ENCODE measurements at regions not wholly inside any gene's neighbourhood (a gene's known extent, or its start where the extent isn't known, plus 50 kb on each side); places are given as distances from the start of the nearest gene placed in this dataset.

DNA sequence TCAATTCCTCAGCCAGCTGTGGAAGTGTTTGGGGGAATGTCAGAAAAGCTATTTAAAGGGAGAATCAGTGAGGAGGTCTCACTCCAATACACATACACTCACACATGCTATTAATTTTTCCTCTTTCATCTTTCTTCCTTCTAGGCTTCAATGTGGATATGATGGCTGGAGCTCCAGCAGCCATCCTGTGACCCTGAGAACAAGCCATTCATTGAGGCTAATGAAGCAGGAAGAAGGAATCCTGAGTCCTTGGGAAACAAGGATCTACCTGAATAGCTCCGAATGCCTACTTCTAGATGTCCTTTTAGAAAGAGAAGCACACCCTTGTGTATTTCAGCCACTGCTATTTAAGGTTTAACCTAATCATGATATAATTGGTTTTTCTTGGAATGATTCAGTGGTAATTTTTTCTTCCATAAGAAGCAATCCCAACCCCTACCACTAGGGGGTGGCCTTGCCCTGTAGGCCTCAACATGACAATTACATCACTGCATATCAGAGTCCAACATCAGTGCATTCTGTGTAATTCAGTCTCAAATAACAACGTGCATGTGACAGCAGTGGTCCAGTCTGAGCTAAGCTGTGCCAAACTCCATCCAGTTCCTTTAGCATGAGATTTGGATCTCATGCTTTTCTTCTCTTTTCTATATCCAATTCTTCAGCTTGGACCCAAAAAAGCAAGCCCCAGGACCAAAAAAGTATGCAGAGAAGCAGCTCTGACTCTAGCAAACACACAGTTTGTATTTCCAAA lies 85.3 kb upstream of the ANKRD1 start:
- TF ChIP-seq SUZ12 (IDR thresholded peaks at IDR 0.05) (no peak), FOXK2 (IDR thresholded peaks at IDR 0.05) (no peak), NFRKB (IDR thresholded peaks at IDR 0.05) (no peak), FOXM1 (IDR thresholded peaks at IDR 0.05; ENCODE audit: borderline replicate concordance) (no peak)
- TF ChIP-seq, protein P1, sequence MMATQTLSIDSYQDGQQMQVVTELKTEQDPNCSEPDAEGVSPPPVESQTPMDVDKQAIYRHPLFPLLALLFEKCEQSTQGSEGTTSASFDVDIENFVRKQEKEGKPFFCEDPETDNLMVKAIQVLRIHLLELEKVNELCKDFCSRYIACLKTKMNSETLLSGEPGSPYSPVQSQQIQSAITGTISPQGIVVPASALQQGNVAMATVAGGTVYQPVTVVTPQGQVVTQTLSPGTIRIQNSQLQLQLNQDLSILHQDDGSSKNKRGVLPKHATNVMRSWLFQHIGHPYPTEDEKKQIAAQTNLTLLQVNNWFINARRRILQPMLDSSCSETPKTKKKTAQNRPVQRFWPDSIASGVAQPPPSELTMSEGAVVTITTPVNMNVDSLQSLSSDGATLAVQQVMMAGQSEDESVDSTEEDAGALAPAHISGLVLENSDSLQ (IDR thresholded peaks at IDR 0.05) = no peak
- DNase-seq (ENCODE audit: extremely low spot score) = peak; percentile 68
- ChIA-PET CTCF (interaction anchor here (0.6 to 2.1 kb wide), 11 partner anchors 13 to 292 kb away, joined by 3 to 17 read pairs (median 4); no protein-coding TSS in a partner anchor), POLR2A (no interaction called here)

DNA sequence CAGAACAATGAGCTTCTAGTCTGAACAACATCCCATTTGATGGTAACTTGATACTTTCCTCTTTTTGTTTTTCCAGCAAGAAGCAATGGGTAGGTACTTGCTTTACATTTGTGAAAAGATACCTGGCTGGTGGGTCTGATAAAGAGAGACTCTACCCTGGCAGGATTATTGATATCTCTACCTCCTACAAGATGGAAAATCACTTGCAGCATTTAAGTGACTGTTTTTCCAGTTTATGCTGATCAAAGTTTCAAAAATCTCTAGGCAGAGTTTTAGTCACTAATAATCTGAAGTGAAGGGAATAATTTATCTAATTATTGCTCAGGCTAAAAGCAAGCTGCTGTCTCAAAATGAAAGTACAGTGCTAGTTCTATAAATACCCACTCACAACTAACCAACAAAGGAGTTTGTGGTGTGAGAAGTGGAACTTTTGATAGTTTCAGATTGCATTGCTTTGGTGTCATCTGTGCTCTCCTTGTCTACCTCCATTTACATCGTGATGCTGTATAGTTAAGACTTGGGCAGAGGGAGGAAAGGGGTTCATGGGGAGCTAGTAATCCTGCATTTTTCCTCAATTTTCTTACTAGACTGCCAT lies 86.0 kb upstream of the ANKRD1 start:
- CTCF ChIA-PET = interaction anchor here (0.6 to 2.1 kb wide), 9 partner anchors 12 to 292 kb away, joined by 3 to 17 read pairs (median 4); no protein-coding TSS in a partner anchor
- DNase-seq (ENCODE audit: extremely low spot score) = no peak
- no peak for TF ChIP-seq SUZ12 (IDR thresholded peaks at IDR 0.05)
- no peak for TF ChIP-seq FOXM1 (IDR thresholded peaks at IDR 0.05; ENCODE audit: borderline replicate concordance)
- TF ChIP-seq ZNF384 (IDR thresholded peaks at IDR 0.05) = no peak
- TF ChIP-seq SP1 (IDR thresholded peaks at IDR 0.05) = no peak
- TF ChIP-seq BHLHE40 (IDR thresholded peaks at IDR 0.05; ENCODE audit: borderline replicate concordance) = no peak
- TF ChIP-seq HDGF (IDR thresholded peaks at IDR 0.05; ENCODE audit: borderline replicate concordance) = no peak
- no peak for TF ChIP-seq FOXA1 (IDR thresholded peaks at IDR 0.05)
- TF ChIP-seq, protein P1 (IDR thresholded peaks at IDR 0.05) = no peak
- no peak for TF ChIP-seq FOXK2 (IDR thresholded peaks at IDR 0.05)
- no peak for TF ChIP-seq NFRKB (IDR thresholded peaks at IDR 0.05)
- TF ChIP-seq TARDBP (IDR thresholded peaks at IDR 0.05) = no peak
- TF ChIP-seq ARNT (IDR thresholded peaks at IDR 0.05) = no peak
- TF ChIP-seq L3MBTL2 (conservative IDR thresholded peaks at IDR 0.05) = no peak
- TF ChIP-seq CTBP1 (IDR thresholded peaks at IDR 0.05; ENCODE audit: borderline replicate concordance) = no peak
- TF ChIP-seq LEF1 (IDR thresholded peaks at IDR 0.05; ENCODE audit: borderline replicate concordance) = no peak
- no peak for TF ChIP-seq ELF4 (IDR thresholded peaks at IDR 0.05)
- POLR2A ChIA-PET = no interaction called here

DNA sequence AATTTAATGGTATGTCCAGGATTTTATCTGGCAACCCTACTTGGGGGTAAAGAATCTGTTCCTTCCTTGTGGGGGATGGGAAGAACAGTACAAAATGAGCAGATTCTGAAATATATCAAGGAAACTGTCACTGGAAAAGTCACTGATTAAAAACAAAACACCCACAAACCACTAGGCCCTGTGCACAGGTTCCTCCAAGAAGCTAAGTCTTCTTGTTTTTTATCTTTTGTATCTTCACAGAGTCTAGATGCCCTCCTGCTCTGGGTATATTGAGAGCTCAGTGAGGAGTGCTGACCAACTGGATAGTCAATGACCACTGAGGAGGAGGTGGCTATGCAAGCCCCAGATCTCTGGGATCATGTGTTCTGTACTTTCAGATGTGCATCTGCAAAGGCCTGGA lies 86.8 kb upstream of the ANKRD1 start:
- DNase-seq (ENCODE audit: extremely low spot score) = no peak
- ChIA-PET CTCF (interaction anchor here (1.4 kb wide), 1 partner anchor 33 kb away, joined by 3 read pairs; no protein-coding TSS in a partner anchor), POLR2A (no interaction called here)
- no peak for TF ChIP-seq FOXA1 (IDR thresholded peaks at IDR 0.05)
- no peak for TF ChIP-seq ARNT (IDR thresholded peaks at IDR 0.05)
- TF ChIP-seq TARDBP (IDR thresholded peaks at IDR 0.05) = no peak
- no peak for TF ChIP-seq L3MBTL2 (conservative IDR thresholded peaks at IDR 0.05)
- no peak for TF ChIP-seq LEF1 (IDR thresholded peaks at IDR 0.05; ENCODE audit: borderline replicate concordance)

DNA sequence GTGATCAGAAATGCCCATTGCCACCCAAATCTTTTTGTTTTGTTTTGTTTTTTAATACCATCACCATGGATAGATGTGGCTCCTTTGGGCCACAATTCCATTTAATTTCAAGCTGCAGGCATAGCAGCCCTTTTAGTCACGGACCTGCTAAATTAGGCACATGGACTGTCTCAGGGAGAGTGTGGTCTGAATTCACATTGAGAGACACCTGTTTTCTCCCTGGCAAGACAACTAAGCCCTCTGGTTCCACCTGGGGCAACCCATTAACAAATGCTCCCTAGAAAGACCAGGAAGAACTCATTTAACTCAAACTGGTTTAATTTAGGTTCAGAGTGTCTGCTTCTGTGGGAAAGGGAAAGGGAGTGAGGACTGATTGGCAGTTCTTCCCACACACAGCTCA lies 88.2 kb upstream of the ANKRD1 start:
- ChIA-PET CTCF (interaction anchor here (0.6 kb wide), 1 partner anchor 130 kb away, joined by 4 read pairs; no protein-coding TSS in a partner anchor), POLR2A (no interaction called here)
- no peak for DNase-seq (ENCODE audit: extremely low spot score)
- no peak for TF ChIP-seq HDGF (IDR thresholded peaks at IDR 0.05; ENCODE audit: borderline replicate concordance)
- TF ChIP-seq ELF4 (IDR thresholded peaks at IDR 0.05) = no peak
- no peak for TF ChIP-seq BHLHE40 (IDR thresholded peaks at IDR 0.05; ENCODE audit: borderline replicate concordance)
- TF ChIP-seq FOXA1 (IDR thresholded peaks at IDR 0.05) = no peak
- TF ChIP-seq L3MBTL2 (conservative IDR thresholded peaks at IDR 0.05) = no peak
- no peak for TF ChIP-seq CTBP1 (IDR thresholded peaks at IDR 0.05; ENCODE audit: borderline replicate concordance)
- TF ChIP-seq ARNT (IDR thresholded peaks at IDR 0.05) = no peak
- TF ChIP-seq ZNF384 (IDR thresholded peaks at IDR 0.05) = no peak
- no peak for TF ChIP-seq FOXK2 (IDR thresholded peaks at IDR 0.05)
- no peak for TF ChIP-seq LEF1 (IDR thresholded peaks at IDR 0.05; ENCODE audit: borderline replicate concordance)

DNA sequence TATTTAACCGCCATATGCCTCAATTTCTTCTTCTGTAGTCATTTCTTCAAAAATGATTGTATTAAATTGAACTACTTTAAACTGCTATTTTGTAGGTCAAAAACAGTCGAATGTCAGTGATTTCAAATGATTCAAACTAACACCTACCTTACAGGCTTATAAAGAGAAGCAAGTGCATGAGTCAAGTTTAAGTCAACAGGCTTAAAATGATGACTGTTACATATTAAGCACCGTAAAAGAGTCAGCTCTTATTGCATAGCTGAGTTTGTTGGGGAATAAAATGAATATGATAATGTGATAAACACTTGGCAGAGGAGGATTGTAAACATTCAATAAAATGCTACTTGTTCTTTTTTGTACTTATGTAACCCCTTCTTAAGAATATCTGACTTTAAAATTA lies 90.1 kb upstream of the ANKRD1 start:
- ChIA-PET POLR2A (no interaction called here), CTCF (no interaction called here)
- TF ChIP-seq ELF4 (IDR thresholded peaks at IDR 0.05) = no peak
- TF ChIP-seq ARNT (IDR thresholded peaks at IDR 0.05) = no peak
- DNase-seq (ENCODE audit: extremely low spot score) = no peak

DNA sequence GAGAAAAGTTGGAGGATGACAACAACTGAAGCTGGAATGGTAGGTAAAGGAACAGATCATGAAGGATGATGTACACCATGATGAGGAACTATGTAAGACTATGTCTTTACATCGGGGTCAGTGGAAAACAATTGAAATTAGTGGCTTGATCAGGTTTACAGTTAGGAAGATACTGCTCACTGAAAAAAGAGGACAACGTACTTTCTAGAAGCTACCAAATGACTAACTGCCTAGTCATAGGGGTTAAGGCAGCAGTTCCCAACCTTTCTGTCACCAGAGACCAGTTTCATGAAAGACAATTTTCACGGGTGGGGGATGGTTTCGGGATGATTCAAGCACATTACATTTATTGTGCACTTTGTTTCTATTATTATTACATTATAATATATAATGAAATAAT lies 91.6 kb upstream of the ANKRD1 start:
- ChIA-PET POLR2A (no interaction called here), CTCF (interaction anchor here (0.7 kb wide), 1 partner anchor 342 kb away, joined by 3 read pairs; no protein-coding TSS in a partner anchor)
- no peak for DNase-seq (ENCODE audit: extremely low spot score)
- no peak for TF ChIP-seq BHLHE40 (IDR thresholded peaks at IDR 0.05; ENCODE audit: borderline replicate concordance)
- TF ChIP-seq SUZ12 (IDR thresholded peaks at IDR 0.05) = no peak
- TF ChIP-seq FOXA1 (IDR thresholded peaks at IDR 0.05) = no peak

DNA sequence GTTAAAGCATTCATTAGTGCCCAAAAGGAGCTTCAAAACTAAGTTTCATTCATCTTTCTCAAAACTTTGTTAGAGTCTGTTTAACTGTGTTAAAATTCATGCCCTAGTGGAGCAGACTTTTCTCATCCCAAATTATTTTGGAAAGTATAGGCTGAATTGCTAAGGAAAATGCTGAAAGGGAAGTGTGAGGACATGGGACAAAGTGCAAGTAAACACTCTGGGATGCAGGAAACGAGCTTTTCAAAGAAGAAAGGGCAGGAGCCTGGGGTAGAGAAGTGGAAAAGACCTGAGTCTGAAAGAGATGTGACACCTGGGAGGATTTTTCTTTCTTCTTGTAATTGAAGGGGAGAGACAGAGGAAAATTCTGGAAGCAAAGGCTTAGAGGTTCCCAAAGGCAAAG lies 93.1 kb upstream of the ANKRD1 start:
- CTCF ChIA-PET = interaction anchor here (1.0 kb wide), 1 partner anchor 110 kb away, joined by 3 read pairs; no protein-coding TSS in a partner anchor
- TF ChIP-seq TARDBP (IDR thresholded peaks at IDR 0.05) (no peak), ELF4 (IDR thresholded peaks at IDR 0.05) (no peak), SUZ12 (IDR thresholded peaks at IDR 0.05) (no peak), FOXK2 (IDR thresholded peaks at IDR 0.05) (no peak), FOXA1 (IDR thresholded peaks at IDR 0.05) (no peak), CTBP1 (IDR thresholded peaks at IDR 0.05; ENCODE audit: borderline replicate concordance) (no peak), ARNT (IDR thresholded peaks at IDR 0.05) (no peak), LEF1 (IDR thresholded peaks at IDR 0.05; ENCODE audit: borderline replicate concordance) (no peak), L3MBTL2 (conservative IDR thresholded peaks at IDR 0.05) (no peak), ZNF384 (IDR thresholded peaks at IDR 0.05) (no peak), HDGF (IDR thresholded peaks at IDR 0.05; ENCODE audit: borderline replicate concordance) (no peak), BHLHE40 (IDR thresholded peaks at IDR 0.05; ENCODE audit: borderline replicate concordance) (no peak), NFRKB (IDR thresholded peaks at IDR 0.05) (no peak), FOXM1 (IDR thresholded peaks at IDR 0.05; ENCODE audit: borderline replicate concordance) (no peak), SP1 (IDR thresholded peaks at IDR 0.05) (no peak)
- TF ChIP-seq, protein P1 (IDR thresholded peaks at IDR 0.05) = no peak

More for the DNA sequence above, 93.1 kb upstream of the ANKRD1 start:
- no peak for DNase-seq (ENCODE audit: extremely low spot score)
- POLR2A ChIA-PET = no interaction called here
